Liver (tissue), 8 donors: ENCODE measurements at regions not wholly inside any gene's neighbourhood (a gene's known extent, or its start where the extent isn't known, plus 50 kb on each side); places are given as distances from the start of the nearest gene placed in this dataset.

Experiments
- DNase-seq: peaks from one replicate; pipeline ENCODE4 v3.0.0-alpha.2; 2017; ENCODE audit warnings: low spot score
- H3K27ac ChIP-seq, 2 donors: one replicate each; pipeline ENCODE4 v1.7.0; 2013; ENCODE audit warnings: inconsistent platforms in 2 of 2, low read length in 2 of 2, control low read depth in 1 of 2, low read depth in 1 of 2, mild to moderate bottlenecking in 1 of 2
- H3K27me3 ChIP-seq, 4 donors: one replicate each; pipeline versions ENCODE4 v1.6.1 to v1.7.0; 2013; ENCODE audit warnings: low read length in 3 of 4, inconsistent platforms in 1 of 4, mild to moderate bottlenecking in 1 of 4, moderate library complexity in 1 of 4; ENCODE audit not compliant: control insufficient read depth in 4 of 4, insufficient read depth in 4 of 4
- H3K36me3 ChIP-seq, 4 donors: one replicate each; pipeline versions ENCODE4 v1.6.1 to v1.7.0; 2013; ENCODE audit warnings: low read length in 3 of 4, mild to moderate bottlenecking in 3 of 4, low read depth in 1 of 4, moderate library complexity in 1 of 4; ENCODE audit not compliant: control insufficient read depth in 4 of 4, insufficient read depth in 3 of 4
- H3K4me1 ChIP-seq, 4 donors: one replicate each; pipeline versions ENCODE4 v1.6.1 to v1.7.0; 2013; ENCODE audit warnings: low read length in 3 of 4, mild to moderate bottlenecking in 3 of 4, moderate library complexity in 1 of 4; ENCODE audit not compliant: control insufficient read depth in 4 of 4, insufficient read depth in 4 of 4
- H3K4me3 ChIP-seq, 3 donors: one replicate each; pipeline versions ENCODE4 v1.6.1 to v1.7.0; 2013; ENCODE audit warnings: low read length in 3 of 3, control low read depth in 1 of 3, low read depth in 1 of 3, mild to moderate bottlenecking in 1 of 3
- H3K9ac ChIP-seq, 2 donors: one replicate each; pipeline ENCODE4 v1.7.0; 2013; ENCODE audit warnings: low read length in 2 of 2, mild to moderate bottlenecking in 2 of 2, moderate library complexity in 2 of 2, control low read depth in 1 of 2, low read depth in 1 of 2
- H3K9me3 ChIP-seq, 4 donors: one replicate each; pipeline versions ENCODE4 v1.6.1 to v1.7.0; 2013; ENCODE audit warnings: low read length in 3 of 4; ENCODE audit not compliant: control insufficient read depth in 4 of 4
- CTCF ChIP-seq: fragments of 150-350 bp; IDR thresholded peaks from 2 replicates; pipeline ENCODE4 v1.5.1; 2017; ENCODE audit warnings: improper control_type of control experiment, low read depth, low read length; ENCODE audit not compliant: missing input control
- EGR1 ChIP-seq, 2 donors: IDR thresholded peaks; 2 replicates each; pipeline ENCODE4 v1.6.1; 2016 to 2018; ENCODE audit warnings: antibody characterized with exemption in 2 of 2, low read depth in 2 of 2
- FOXA1 ChIP-seq: IDR thresholded peaks from 2 replicates; pipeline ENCODE4 v1.6.1; 2016; ENCODE audit warnings: antibody characterized with exemption
- FOXA2 ChIP-seq: IDR thresholded peaks from 2 replicates; pipeline ENCODE4 v1.6.1; 2016; ENCODE audit warnings: antibody characterized with exemption
- GABPA ChIP-seq, 2 donors: IDR thresholded peaks in 1 of 2; conservative IDR thresholded peaks in 1 of 2; 2 replicates each; pipeline ENCODE4 v1.6.1; 2016; ENCODE audit warnings: antibody characterized with exemption in 2 of 2, mild to moderate bottlenecking in 1 of 2, moderate library complexity in 1 of 2
- HNF4A ChIP-seq, 2 donors: conservative IDR thresholded peaks; 2 replicates each; pipeline ENCODE4 v1.6.1; 2016; ENCODE audit warnings: antibody characterized with exemption in 2 of 2, mild to moderate bottlenecking in 2 of 2
- HNF4G ChIP-seq: IDR thresholded peaks from 2 replicates; pipeline ENCODE4 v1.6.1; 2016; ENCODE audit warnings: antibody characterized with exemption
- JUND ChIP-seq, 2 donors: IDR thresholded peaks; 2 replicates each; pipeline ENCODE4 v1.6.1; 2016; ENCODE audit warnings: antibody characterized with exemption in 2 of 2
- MAX ChIP-seq: IDR thresholded peaks from 2 replicates; pipeline ENCODE4 v1.6.1; 2016; ENCODE audit warnings: antibody characterized with exemption
- NR2F2 ChIP-seq: IDR thresholded peaks from 2 replicates; pipeline ENCODE4 v1.6.1; 2016; ENCODE audit warnings: antibody characterized with exemption
- RAD21 ChIP-seq, 2 donors: IDR thresholded peaks; 2 replicates each; pipeline ENCODE4 v1.6.1; 2016; ENCODE audit warnings: antibody characterized with exemption in 2 of 2, mild to moderate bottlenecking in 2 of 2
- RXRA ChIP-seq, 2 donors: IDR thresholded peaks; 2 replicates each; pipeline ENCODE4 v1.6.1; 2017 to 2018; ENCODE audit warnings: antibody characterized with exemption in 2 of 2, mild to moderate bottlenecking in 1 of 2
- SP1 ChIP-seq: IDR thresholded peaks from 2 replicates; pipeline ENCODE4 v1.6.1; 2018; ENCODE audit warnings: antibody characterized with exemption, mild to moderate bottlenecking
- TAF1 ChIP-seq: conservative IDR thresholded peaks from 2 replicates; pipeline ENCODE4 v1.6.1; 2016; ENCODE audit warnings: antibody characterized with exemption, mild to moderate bottlenecking
- YY1 ChIP-seq: IDR thresholded peaks from 2 replicates; pipeline ENCODE4 v1.6.1; 2016; ENCODE audit warnings: antibody characterized with exemption, mild to moderate bottlenecking
- WGBS: extraction: QIAGEN DNeasy Blood & Tissue Kit; methylation state at CpG from one replicate; pipeline ENCODE4 v1.1.7; 2013; 5-methylcytosine and 5-hydroxymethylcytosine counted together
- TF ChIP-seq, protein P1 (sequence below): IDR thresholded peaks from 2 replicates; pipeline ENCODE4 v1.6.1; 2016; ENCODE audit warnings: antibody characterized with exemption, mild to moderate bottlenecking
- TF ChIP-seq, protein P2 (sequence below): IDR thresholded peaks from 2 replicates; pipeline ENCODE4 v1.6.1; 2016; ENCODE audit warnings: antibody characterized with exemption
- TF ChIP-seq, protein P3 (sequence below): IDR thresholded peaks from 2 replicates; pipeline ENCODE4 v1.6.1; 2016; ENCODE audit warnings: antibody characterized with exemption
- donor health status: healthy.
- donor health status: healthy.
- donor health status: healthy.
- donor health status: healthy.
- donor health status: healthy.

DNA sequence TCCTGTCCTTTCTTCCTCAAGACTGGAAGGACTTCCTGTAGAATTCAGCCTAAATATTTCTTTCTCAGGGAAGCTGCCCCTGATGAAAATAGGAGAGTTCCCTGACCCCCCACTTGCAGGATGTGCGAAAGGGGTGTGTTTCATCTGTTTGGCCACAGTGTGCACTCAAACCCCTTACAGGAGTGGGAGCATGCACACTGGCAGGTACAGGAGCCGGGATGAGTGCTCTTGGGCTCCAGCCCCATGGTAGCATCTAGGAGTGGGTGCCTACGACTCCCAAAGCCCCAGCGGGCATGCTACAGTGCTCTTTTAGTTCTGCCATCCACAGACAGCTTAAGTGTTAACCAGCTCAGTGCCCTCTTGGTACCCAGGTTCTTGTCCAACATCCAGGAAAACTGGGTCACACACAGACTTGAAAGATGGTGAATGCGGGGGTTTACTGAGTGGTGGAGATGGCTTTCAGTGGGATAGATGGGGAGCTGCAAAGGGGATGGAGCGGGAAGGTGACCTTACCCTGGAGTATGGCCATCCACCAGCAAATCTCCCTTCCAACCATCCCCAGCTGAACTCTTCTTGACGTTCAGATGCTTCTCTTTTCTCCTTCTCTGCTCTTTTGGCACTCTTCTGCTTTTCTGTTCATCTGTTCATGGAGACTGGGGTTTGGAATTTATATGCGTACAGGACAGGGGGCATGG lies 295.0 kb upstream of the NCKAP5 start:
- TF ChIP-seq HNF4G (no peak), YY1 (no peak), FOXA2 (no peak)

DNA sequence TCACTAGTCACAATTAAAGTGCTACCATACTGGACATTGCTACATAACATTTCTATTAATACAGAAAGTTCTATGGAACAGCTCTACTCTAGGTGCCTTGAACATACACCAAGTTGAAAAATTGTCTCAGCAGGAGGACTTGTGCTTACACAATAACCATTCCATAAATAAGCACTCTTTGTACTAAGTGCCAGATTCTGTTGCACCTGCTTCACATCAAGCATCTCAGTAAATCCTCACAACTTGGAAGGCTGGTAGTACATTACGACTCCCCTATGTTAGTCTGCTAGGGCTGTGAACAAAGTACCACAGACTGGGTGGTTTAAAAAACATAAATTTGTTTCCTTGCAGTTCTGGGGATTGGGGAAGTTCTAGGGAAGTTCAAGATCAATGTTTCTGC lies 296.9 kb upstream of the NCKAP5 start:
- DNase-seq: no peak
- Histone ChIP-seq H3K9me3 (no peaks in the 10 kb centered on the region), H3K36me3 (no peaks in the 10 kb centered on the region), H3K27me3 (peaks cover 0 to 4% (median 0%) of the 10 kb centered on the region in 4 donors), H3K4me3 (no peak overlapping the region), H3K27ac (no peak overlapping the region), H3K4me1 (no peaks in the 10 kb centered on the region), H3K9ac (no peak overlapping the region)
- 83% methylated on average over 1 of the region's 1 CpG for WGBS
- TF ChIP-seq RXRA (IDR thresholded peaks at IDR 0.05) (no peak), EGR1 (IDR thresholded peaks at IDR 0.05; ENCODE audit: low read depth in 2 of 2) (no peak), HNF4G (no peak), FOXA1 (no peak), JUND (IDR thresholded peaks at IDR 0.05) (no peak), HNF4A (conservative IDR thresholded peaks at IDR 0.05) (no peak), CTCF (no peak), GABPA (IDR thresholded peaks at IDR 0.05 in 1 of 2, conservative IDR thresholded peaks at IDR 0.05 in 1 of 2) (no peak), MAX (no peak), YY1 (no peak), NR2F2 (no peak), FOXA2 (no peak), TAF1 (no peak), SP1 (no peak), RAD21 (IDR thresholded peaks at IDR 0.05) (no peak)
- TF ChIP-seq, protein P1, sequence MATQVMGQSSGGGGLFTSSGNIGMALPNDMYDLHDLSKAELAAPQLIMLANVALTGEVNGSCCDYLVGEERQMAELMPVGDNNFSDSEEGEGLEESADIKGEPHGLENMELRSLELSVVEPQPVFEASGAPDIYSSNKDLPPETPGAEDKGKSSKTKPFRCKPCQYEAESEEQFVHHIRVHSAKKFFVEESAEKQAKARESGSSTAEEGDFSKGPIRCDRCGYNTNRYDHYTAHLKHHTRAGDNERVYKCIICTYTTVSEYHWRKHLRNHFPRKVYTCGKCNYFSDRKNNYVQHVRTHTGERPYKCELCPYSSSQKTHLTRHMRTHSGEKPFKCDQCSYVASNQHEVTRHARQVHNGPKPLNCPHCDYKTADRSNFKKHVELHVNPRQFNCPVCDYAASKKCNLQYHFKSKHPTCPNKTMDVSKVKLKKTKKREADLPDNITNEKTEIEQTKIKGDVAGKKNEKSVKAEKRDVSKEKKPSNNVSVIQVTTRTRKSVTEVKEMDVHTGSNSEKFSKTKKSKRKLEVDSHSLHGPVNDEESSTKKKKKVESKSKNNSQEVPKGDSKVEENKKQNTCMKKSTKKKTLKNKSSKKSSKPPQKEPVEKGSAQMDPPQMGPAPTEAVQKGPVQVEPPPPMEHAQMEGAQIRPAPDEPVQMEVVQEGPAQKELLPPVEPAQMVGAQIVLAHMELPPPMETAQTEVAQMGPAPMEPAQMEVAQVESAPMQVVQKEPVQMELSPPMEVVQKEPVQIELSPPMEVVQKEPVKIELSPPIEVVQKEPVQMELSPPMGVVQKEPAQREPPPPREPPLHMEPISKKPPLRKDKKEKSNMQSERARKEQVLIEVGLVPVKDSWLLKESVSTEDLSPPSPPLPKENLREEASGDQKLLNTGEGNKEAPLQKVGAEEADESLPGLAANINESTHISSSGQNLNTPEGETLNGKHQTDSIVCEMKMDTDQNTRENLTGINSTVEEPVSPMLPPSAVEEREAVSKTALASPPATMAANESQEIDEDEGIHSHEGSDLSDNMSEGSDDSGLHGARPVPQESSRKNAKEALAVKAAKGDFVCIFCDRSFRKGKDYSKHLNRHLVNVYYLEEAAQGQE: no peak
- TF ChIP-seq, protein P2, sequence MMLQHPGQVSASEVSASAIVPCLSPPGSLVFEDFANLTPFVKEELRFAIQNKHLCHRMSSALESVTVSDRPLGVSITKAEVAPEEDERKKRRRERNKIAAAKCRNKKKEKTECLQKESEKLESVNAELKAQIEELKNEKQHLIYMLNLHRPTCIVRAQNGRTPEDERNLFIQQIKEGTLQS: no peak
- TF ChIP-seq, protein P3, sequence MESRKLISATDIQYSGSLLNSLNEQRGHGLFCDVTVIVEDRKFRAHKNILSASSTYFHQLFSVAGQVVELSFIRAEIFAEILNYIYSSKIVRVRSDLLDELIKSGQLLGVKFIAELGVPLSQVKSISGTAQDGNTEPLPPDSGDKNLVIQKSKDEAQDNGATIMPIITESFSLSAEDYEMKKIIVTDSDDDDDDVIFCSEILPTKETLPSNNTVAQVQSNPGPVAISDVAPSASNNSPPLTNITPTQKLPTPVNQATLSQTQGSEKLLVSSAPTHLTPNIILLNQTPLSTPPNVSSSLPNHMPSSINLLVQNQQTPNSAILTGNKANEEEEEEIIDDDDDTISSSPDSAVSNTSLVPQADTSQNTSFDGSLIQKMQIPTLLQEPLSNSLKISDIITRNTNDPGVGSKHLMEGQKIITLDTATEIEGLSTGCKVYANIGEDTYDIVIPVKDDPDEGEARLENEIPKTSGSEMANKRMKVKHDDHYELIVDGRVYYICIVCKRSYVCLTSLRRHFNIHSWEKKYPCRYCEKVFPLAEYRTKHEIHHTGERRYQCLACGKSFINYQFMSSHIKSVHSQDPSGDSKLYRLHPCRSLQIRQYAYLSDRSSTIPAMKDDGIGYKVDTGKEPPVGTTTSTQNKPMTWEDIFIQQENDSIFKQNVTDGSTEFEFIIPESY: no peak

More for the DNA sequence above, 295.0 kb upstream of the NCKAP5 start:
- H3K9ac ChIP-seq: no peak overlapping the region
- no peaks in the 10 kb centered on the region for H3K36me3 ChIP-seq
- no peak overlapping the region for H3K27ac ChIP-seq
- no peaks in the 10 kb centered on the region for H3K9me3 ChIP-seq
- H3K27me3 ChIP-seq: peaks cover 0 to 4% (median 0%) of the 10 kb centered on the region in 4 donors
- no peak overlapping the region for H3K4me3 ChIP-seq
- no peak for DNase-seq
- WGBS: 89% methylated on average over 8 of the region's 8 CpGs
- H3K4me1 ChIP-seq: no peaks in the 10 kb centered on the region
